ENCODE measurements at regions not wholly inside any gene's neighbourhood (a gene's known extent, or its start where the extent isn't known, plus 50 kb on each side); places are given as distances from the start of the nearest gene placed in this dataset.

DNA sequence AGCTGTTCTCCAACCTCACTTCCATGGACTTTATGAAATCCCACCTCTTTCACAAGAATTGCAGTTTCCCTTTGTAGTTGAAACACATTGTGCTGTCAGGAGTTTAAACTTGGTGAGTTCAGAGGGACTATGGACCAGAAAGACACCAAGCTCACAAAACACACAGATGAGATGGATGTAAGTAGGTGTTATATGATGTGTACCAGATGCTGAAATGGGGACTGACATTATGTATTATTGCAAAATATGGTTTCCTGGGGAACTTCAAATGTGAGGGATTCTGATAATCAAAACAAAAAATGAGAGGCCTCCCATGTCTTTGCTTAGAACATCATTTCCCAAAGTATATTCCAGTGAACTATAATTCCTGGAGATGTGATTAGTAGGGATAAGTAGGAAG lies 401.1 kb upstream of the ARID1B start:
- DNase-seq (ENCODE audit: low spot score): no peak

GRCh38 chr6:156359912-156360311 lies 417.3 kb upstream of the ARID1B start:
- DNase-seq (ENCODE audit: low spot score): no peak

- no peak for DNase-seq (ENCODE audit: low spot score)
Measured at GRCh38 chr6:156352861-156353260, 424.3 kb upstream of the ARID1B start.

- no peak for DNase-seq (ENCODE audit: low spot score)
Measured at GRCh38 chr6:156351346-156351966, 425.7 kb upstream of the ARID1B start.

- DNase-seq (ENCODE audit: low spot score): no peak
Measured at GRCh38 chr6:156350337-156350736, 426.8 kb upstream of the ARID1B start.

GRCh38 chr6:156348849-156349248 lies 428.3 kb upstream of the ARID1B start:
- no peak for DNase-seq (ENCODE audit: low spot score)

DNA sequence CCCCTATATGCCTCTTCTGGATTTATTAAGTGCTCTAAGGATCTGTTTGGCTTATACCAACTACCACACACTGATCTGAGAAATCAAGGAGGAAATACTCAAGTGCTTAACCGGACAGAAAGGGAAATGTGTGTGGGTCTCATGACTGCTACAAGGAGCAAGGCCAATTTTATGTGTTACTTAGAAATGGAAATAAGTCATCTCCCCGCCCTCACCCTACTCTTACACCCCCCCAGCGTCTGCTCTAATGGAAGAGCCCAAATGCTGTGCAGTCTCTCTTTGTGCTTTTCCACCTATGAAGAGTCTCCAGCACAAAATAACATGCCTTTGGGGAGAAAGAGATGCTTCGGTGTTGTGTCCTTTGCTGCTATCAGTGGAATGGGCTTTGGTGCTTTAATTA lies 428.8 kb upstream of the ARID1B start:
- DNase-seq (ENCODE audit: low spot score): no peak

GRCh38 chr6:156347656-156348055 lies 429.5 kb upstream of the ARID1B start:
- no peak for DNase-seq (ENCODE audit: low spot score)

- DNase-seq (ENCODE audit: low spot score): no peak
Measured at GRCh38 chr6:156347246-156347645, 429.9 kb upstream of the ARID1B start.

- DNase-seq (ENCODE audit: low spot score): no peak
Measured at GRCh38 chr6:156345700-156346099, 431.5 kb upstream of the ARID1B start.

DNA sequence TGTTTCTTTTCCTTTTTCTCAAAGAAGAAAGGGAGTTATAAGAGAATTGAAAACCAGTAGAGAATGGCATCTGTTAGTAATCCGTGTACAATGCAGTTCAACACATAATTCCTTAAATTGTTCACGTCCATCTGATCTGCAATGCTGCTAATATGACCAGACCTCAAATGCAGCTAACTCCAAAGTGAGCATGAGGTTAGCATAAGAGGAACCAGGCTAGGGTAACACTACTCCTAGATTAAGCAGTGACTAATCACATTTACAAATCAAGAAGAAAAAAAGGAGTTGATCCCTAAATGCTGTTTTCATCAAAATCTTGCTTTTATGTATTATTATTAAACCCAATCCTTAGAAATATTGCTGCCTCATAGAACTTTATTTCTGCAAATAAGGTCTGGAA lies 432.7 kb upstream of the ARID1B start:
- no peak for DNase-seq (ENCODE audit: low spot score)

DNA sequence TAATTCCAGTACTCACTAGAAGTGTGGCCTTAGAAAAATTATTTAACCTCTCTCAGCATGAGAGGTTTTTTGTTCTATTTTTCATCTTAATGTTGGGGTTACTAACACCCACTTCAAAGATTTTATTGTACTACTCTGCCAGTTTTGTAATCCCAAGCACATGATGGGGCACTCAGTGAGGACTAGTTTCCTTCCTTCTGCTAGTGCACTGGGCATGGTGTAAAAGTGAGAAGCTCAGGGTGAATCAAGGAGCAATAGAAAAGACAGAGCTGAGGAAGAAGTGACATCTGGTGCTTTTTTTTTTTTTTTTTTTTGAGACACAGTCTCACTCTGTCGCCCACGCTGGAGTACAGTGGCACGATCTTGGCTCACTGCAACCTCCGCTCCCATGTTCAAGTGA lies 439.4 kb upstream of the ARID1B start:
- DNase-seq (ENCODE audit: low spot score): no peak

DNA sequence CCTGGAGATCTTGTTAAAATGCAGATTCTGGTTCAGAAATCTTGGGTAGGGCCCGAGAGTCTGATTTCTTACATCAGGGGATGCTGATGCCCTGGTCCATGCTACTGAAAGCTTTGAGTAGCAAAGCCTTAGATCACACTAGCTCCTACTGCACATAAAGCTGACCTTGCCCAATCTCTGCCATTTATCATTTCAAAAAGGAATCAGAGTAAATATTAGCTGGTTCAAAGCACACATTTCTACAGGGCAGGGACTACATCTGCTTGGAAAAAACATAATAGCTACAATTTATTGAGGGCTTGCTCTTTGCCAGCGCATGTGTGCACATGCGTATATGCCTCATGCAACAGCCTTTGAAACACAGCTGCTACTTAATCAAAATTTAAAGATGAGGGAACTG lies 440.4 kb upstream of the ARID1B start:
- DNase-seq (ENCODE audit: low spot score): no peak

GRCh38 chr6:156336089-156336488 lies 441.1 kb upstream of the ARID1B start:
- DNase-seq (ENCODE audit: low spot score): no peak

DNA sequence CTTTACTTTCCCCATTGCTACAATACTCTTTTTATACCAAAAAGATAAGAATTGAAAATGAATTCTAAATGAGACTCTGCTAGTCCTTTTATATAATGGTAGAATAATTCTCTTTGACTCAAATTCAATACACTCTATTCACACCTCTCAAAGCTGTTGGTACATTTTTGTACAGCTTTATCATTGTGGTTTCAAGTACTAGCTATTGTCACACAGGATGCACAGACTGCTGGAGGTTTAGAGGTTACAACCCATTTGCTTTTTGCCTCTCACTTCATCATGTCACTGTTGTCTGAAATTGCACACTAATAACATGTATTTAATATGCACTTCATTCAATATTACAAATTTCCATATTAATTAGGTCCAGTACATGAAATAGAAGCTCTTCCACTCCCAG lies 442.2 kb upstream of the ARID1B start:
- no peak for DNase-seq (ENCODE audit: low spot score)

DNA sequence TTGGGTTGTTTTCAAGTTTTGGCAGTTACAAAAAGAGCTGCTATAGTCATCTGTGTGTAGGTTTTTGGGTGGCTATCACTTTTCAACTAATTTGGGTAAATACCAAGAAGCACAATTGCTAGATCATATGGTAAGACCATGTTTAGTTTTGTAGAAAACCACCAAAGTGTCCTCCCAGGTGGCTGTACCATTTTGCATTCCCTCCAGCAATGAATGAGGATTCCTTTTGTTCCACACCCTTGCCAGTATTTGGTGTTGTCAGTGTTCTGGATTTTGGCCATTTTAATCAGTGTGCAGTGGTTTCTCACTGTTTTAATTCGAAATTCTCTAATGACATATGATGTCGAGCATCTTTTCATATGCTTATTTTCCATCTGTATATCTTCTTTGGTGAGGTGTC lies 457.5 kb upstream of the ARID1B start:
- no peak for DNase-seq (ENCODE audit: low spot score)

DNA sequence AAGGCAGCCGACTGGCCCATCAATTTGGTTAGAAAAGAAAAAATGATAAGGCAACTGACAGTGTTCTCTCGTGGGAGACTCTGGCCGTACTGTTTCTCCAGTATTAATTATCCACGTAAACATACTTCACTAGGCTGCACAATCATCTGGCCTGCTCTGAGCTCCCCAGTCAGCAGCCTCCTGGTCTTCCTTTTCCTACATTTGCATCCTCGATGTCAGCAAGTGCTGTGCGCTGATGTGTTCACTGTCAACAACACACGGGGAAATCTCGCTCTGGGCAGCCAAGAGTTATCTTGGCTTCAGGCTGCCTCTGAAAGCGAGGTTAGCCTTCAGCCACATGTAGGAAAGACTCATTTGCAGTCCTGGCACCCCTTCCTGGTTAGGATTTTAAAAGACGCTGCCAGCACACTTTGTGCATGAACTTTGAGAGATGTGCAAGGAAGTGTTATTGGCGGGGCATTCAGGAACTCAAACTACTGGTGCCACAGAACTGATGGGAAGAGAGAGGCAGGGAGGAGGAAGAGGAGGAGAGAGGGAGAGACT lies 460.5 kb upstream of the ARID1B start:
- no peak for DNase-seq (ENCODE audit: low spot score)

DNA sequence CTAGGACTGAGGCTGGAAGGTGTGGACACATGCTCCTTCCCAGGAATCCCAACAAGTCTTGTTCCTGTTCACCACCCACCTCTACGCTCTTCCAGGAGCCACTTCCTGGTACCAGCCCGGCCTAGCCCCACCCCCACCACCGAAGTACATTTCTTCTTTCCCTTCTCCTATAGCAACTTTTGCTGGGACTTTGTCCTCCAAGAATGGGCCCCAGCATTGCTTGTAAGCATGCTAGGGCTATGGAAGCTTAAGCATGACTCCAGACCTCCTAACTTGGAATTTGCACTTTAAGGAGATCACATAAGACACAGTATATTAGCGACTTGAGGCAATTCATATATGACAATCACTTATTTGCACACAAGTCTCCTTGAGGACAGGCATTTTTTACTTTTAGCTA lies 462.0 kb upstream of the ARID1B start:
- DNase-seq (ENCODE audit: low spot score): no peak

- no peak for DNase-seq (ENCODE audit: low spot score)
Measured at GRCh38 chr6:156313037-156313436, 464.1 kb upstream of the ARID1B start.

- DNase-seq (ENCODE audit: low spot score): no peak
Measured at GRCh38 chr6:156311291-156311690, 465.9 kb upstream of the ARID1B start.

- DNase-seq (ENCODE audit: low spot score): no peak
Measured at GRCh38 chr6:156310701-156311100, 466.5 kb upstream of the ARID1B start.

DNA sequence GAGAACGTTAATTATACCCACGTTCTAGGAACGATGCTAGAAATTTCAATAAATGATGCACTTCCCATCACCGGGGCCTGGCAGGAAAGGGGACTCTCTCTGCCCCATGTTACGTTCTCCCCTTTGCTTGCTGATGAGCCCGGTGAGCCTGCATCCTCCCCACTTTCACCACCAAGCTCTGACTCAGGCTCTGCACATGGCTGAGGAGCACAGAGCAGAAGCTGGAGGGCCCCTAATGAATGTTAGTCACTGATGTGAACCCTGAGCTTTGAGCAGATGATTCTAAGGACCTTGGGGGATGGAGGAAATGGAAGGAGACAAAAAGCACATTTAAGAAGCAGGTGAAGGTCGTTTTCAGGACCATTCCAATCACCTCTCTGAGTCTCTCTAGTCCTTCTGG lies 468.2 kb upstream of the ARID1B start:
- DNase-seq (ENCODE audit: low spot score): no peak

DNA sequence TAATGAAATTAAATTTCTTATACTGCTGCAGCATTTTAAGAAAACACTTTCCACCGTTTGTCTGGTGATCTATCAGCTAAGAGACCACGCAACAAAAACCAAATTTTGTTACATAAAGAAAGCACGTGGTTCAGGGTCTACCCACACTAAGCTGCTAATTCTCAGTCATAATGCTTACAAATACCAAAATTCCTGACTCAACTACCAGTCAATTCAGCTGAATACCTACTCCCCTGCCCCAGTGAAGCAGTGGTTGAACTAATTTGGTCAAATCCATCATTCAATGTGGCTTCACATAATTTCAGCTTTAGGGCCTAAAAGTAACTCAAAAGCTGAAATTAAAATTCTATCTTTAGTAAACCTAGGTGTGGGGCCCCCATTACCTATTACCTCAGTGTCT lies 468.6 kb upstream of the ARID1B start:
- DNase-seq (ENCODE audit: low spot score): no peak

DNA sequence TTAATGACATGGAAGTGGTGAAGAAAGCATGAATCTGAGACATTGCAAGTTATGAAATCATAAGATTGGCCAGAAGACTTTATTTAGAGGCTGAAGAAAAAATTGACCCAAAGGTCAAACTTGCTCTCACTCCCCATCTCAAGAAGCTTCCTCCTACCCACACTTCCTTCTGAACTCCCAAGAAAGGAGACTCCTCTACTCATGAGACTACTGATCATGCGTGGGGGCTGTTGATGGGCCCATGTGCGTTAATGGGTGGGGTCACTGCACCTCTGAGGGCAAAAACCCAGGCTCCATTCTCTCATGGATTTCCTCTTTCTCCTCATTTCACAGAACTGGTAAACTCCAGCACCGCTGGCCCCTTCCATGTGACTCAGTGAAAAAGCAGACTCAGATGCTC lies 470.6 kb upstream of the ARID1B start:
- no peak for DNase-seq (ENCODE audit: low spot score)

DNA sequence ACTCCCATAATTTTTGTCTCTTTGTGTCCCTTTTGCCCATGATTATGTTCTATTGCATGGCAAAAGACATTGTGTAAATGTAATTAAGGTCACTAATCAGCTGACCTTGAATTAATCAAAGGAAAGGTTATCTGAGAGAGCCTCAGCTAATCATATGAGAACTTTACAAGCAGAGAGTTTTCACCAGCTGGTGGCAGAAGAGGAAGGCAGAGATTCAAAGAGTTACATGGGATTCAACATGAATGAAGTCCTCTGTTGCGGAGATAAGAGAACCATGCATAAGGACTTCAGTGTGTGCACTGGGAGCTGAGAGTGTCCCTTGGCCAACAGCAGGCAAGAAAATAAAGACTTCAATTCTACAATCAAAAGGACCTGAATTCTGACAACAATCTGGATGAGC lies 494.1 kb upstream of the ARID1B start:
- no peak for DNase-seq (ENCODE audit: low spot score)
